WI38 (cell line): ENCODE measurements at regions not wholly inside any gene's neighbourhood (a gene's known extent, or its start where the extent isn't known, plus 50 kb on each side); places are given as distances from the start of the nearest gene placed in this dataset.

Experiments
- H3K4me3 ChIP-seq: 2 replicates; pipeline ENCODE4 v1.5.1; 2011; ENCODE audit warnings: low read depth, mild to moderate bottlenecking, control low read depth, low read length
- TF ChIP-seq, protein P1 (sequence below): IDR thresholded peaks from 2 replicates; pipeline ENCODE4 v1.5.1; 2012; ENCODE audit warnings: low read depth, mild to moderate bottlenecking, control low read depth, low read length

DNA sequence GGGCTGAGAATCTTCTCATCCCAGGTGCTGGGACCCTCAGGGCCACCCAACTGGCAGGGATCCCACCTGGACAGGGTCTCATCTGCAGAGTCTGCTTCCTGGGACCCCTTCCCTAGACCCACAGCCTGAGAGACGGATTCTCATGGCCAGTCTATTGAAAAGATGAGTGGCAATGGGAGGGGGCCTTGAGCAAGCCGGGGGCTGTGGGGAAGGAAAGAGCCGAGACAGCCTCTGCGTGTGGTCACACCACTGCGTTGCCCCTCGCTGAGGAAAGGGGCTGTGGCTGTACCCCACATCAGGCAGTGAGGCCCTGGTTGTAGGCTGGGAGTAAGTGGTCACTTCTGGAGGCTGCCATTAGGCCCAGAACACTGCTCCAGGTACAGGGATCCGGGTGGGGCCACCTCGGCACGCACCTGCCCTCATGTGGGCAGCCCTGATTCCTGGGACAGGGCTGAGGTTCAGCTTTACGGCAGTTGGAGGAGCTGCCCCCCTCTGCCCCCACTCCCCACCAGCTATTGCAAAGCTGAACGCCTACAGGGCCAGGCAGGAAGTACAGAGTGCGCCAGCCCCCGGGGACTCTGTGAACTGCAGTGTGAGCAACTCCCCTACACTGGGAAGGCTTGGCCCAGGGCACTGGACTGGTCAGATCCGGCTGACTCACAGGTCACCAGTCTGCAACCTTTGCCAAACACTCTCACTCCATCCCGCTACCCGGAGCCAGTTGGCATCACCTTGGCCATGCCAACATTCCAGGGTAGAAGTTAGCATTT is 106.9 kb downstream of the RIPK4 start:
- TF ChIP-seq, protein P1, sequence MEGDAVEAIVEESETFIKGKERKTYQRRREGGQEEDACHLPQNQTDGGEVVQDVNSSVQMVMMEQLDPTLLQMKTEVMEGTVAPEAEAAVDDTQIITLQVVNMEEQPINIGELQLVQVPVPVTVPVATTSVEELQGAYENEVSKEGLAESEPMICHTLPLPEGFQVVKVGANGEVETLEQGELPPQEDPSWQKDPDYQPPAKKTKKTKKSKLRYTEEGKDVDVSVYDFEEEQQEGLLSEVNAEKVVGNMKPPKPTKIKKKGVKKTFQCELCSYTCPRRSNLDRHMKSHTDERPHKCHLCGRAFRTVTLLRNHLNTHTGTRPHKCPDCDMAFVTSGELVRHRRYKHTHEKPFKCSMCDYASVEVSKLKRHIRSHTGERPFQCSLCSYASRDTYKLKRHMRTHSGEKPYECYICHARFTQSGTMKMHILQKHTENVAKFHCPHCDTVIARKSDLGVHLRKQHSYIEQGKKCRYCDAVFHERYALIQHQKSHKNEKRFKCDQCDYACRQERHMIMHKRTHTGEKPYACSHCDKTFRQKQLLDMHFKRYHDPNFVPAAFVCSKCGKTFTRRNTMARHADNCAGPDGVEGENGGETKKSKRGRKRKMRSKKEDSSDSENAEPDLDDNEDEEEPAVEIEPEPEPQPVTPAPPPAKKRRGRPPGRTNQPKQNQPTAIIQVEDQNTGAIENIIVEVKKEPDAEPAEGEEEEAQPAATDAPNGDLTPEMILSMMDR = 0 out of 2 replicates have a peak, but pooled peaks have one; percentile 6
- no peak overlapping the region for H3K4me3 ChIP-seq

DNA sequence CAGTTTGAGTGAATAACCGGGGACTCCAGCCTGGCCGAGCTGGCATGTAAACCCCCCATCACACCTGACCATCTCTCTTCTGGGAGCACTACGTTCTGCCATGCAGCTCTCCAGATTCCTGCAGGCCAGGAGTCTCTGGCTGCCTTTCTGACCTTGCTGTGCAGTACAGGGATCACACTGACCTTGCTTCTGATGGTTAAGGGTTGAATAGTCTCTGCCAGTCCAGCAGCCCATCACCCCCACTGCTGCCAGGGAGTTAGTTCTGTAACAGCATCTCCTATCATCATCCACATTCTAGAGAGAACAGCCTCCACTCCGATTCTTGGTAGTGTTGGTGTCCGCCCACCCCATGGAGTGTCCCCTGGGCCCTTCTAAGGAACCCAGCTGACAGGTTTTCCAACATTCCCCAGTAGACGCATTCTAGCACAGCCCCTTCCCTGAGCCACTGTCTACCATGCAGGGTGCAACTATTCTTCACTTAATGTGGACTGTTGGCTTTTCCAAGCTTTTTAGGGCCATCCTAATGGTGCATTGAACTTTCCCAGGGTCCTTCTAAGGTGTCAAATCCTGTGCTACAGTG is 109.8 kb downstream of the RIPK4 start:
- TF ChIP-seq, protein P1 = no peak
- no peak overlapping the region for H3K4me3 ChIP-seq

DNA sequence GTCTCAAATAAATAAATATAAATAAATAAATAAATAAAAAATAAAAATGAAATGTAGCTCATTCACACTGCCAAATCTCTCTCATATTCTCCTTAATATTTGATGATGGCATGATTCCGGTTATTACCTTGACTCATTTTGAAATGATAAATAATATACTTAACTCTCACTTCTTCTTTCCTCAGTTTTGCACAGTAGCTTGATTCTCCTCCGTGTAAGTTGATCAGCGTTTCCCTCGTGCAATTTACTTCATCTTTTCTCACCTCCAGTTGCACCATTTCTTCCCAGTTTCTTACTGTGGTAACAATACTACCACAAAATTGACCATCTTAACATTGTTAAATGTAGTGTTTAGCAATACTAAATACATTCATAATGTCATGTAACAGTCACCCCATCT is 111.6 kb downstream of the RIPK4 start:
- TF ChIP-seq, protein P1 = no peak
- no peak overlapping the region for H3K4me3 ChIP-seq

DNA sequence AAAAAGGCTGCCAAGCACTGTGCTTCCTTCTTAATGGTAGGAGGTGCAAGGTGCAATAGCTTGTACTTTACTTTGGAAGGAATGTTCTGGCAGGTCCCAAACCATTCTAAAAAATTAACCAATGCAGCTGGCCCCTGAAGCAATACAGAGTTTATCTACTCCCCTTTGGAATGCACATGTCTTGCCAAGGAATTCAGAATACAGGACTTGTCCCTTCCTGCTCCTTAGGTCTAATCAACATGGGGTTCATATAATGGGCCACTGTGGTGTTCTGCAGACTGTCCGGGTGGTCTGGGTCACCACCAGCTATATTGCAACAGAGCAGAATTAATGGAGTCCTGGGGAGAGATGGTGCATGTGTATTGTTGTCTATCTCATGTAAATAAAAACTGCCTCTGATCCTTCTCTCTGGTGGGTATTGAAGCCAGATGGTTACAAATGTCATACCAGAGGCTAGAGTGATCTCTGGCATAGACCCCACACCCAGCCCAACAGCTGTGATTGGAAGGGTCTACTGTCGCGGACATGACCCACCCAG is 112.8 kb downstream of the RIPK4 start:
- TF ChIP-seq, protein P1 = no peak
- H3K4me3 ChIP-seq = no peak overlapping the region

DNA sequence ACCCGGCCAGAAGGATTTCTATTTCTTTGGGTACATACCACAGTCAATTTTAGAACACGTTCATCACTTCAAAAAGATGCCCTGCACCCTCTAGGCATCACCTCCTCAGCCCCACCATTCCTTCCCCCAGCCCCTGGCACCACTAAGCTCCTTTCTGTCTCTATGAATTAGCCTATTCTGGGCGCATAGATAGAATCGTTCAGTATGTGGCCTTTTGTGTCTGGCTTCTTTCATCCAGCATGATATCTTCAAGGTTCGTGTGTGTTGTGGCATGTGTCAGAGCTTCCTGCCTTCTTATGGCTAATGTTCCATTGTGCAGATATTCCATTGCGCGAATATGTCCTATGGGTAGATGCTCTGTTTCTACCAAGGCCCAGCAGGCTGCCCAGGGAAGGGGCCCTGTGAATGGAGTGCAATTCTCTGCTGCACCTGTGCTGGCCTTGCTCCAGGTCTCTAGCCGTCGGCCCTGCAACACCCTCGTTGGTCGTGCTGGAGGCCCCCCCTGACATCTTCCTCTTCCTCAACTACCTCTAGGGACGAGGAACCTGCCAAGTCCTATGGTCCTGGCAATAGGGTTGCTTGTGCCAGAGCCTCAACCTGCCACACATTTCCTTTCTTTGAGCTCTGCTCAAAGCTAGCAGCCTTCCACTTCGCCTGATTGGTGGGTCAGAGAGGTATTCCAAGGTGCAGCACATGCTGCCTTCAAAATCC is 113.5 kb downstream of the RIPK4 start:
- TF ChIP-seq, protein P1 = no peak
- no peak overlapping the region for H3K4me3 ChIP-seq

DNA sequence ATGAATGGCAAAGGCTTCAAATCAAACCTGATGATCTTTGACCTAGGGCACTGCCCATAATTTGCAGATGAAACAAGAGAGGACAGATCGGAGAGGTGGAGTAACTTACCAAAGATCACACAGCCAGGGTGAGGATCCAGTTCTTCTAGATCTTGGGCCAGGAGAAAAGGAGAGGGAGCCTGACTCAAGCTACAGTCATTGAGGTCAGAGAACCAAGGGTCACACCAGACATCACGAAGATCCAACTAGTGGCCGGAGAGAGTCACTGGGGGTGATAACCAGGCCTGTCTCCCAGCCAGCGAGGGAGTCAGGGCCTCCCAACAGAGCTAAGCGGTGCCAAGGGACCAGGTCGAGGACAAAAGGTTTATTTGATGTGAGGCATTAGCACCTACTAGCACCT is 115.0 kb downstream of the RIPK4 start:
- TF ChIP-seq, protein P1 = no peak
- H3K4me3 ChIP-seq = no peak overlapping the region

DNA sequence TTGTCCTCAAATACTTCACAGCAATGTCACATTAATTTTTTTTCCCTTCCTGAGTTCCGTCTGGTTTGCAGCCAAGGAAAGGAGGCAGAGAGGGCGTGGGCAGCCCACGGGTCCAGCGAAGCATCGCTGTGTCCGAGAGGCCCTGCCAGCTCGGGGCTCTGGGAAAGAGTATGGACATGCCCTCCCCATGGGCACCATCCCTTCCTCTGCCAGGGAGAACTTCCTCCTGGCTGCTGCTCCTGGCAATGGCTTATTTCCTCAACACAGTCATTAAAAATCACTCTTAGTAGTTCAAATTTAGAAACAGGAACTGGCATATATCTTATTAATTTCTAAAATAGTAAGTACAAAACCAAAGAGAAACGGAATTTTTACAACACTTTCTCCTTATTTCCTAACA is 115.4 kb downstream of the RIPK4 start:
- TF ChIP-seq, protein P1 = no peak
- no peak overlapping the region for H3K4me3 ChIP-seq
